Ishikawa (cell line): ENCODE measurements at regions not wholly inside any gene's neighbourhood (a gene's known extent, or its start where the extent isn't known, plus 50 kb on each side); places are given as distances from the start of the nearest gene placed in this dataset.

Source experiments
- CEBPB ChIP-seq: IDR thresholded peaks from 2 replicates; pipeline ENCODE4 v1.6.1; 2012
- EGR1 ChIP-seq: IDR thresholded peaks from 2 replicates; pipeline ENCODE4 v1.6.1; 2012
- EP300 ChIP-seq: IDR thresholded peaks from 2 replicates; pipeline ENCODE4 v1.6.1; 2012; ENCODE audit warnings: borderline replicate concordance
- REST ChIP-seq: IDR thresholded peaks from 2 replicates; pipeline ENCODE4 v1.6.1; 2012; ENCODE audit warnings: low read depth, mild to moderate bottlenecking

DNA sequence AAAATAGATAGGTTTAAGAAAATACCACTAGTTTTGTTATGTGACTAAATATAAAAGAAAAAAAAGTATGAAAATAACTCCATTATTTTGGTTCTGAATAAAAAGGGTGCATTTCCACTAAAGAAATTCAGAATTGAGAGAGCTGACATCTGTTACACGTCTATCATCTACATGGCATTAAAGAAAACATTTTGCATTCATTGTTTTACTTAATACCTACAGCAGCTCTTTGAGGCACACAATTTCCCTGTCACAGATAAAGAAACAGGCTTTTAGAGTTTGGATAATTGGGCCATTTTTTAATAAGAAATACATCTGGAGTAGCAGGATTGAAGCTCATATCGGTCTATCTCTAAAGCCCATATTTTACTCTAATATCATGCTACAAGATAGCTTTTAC lies 145.7 kb upstream of the LUZP2 start:
- TF ChIP-seq EGR1 (no peak), EP300 (no peak), REST (no peak), CEBPB (no peak)
